ENCODE measurements at regions not wholly inside any gene's neighbourhood (a gene's known extent, or its start where the extent isn't known, plus 50 kb on each side); places are given as distances from the start of the nearest gene placed in this dataset.

DNA sequence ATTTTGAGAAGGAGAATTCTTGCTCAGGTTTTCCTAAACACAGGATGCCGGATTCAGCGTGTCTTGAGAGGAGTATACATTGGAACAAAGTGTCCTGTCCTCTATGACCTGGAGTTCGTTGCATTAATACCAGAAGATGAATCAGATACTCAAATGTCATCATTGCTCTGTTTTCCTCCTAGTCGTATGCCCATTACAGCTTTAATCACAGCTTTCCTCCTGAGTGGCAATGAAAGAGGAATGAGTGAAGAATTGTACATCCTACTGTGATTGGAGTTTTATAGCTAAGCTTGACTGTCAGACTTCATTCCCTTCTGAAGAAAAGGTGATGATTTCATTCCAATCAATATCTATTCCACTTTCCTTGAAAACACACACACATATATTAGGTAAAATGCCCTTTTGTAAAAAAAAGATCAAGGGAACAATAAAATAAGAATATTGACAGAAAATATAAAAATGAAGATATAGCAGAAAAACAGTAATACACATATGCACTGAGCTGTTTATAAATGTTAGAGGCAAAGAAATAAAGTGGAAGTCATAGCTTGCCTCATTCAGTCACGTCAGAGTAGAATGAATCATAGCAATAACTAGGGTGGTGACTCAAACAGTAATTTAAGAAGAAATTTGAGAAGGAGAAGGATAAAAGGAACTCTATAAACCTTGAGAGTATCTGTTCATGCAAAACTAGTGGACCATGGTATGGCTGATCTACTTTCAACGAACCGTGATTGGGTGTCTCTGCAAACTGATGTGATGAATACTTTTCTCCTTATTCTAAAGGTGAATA is 501.5 kb downstream of the SUCLA2 start:
- TF ChIP-seq POLR2A (IDR thresholded peaks at IDR 0.05) = no peak
- TF ChIP-seq, protein P1, sequence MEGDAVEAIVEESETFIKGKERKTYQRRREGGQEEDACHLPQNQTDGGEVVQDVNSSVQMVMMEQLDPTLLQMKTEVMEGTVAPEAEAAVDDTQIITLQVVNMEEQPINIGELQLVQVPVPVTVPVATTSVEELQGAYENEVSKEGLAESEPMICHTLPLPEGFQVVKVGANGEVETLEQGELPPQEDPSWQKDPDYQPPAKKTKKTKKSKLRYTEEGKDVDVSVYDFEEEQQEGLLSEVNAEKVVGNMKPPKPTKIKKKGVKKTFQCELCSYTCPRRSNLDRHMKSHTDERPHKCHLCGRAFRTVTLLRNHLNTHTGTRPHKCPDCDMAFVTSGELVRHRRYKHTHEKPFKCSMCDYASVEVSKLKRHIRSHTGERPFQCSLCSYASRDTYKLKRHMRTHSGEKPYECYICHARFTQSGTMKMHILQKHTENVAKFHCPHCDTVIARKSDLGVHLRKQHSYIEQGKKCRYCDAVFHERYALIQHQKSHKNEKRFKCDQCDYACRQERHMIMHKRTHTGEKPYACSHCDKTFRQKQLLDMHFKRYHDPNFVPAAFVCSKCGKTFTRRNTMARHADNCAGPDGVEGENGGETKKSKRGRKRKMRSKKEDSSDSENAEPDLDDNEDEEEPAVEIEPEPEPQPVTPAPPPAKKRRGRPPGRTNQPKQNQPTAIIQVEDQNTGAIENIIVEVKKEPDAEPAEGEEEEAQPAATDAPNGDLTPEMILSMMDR (IDR thresholded peaks at IDR 0.05) = no peak
- no peaks in the 10 kb centered on the region for H3K4me1 ChIP-seq
- H3K27ac ChIP-seq = no peak overlapping the region
- no peaks in the 10 kb centered on the region for H3K27me3 ChIP-seq
- H3K9me3 ChIP-seq = no peaks in the 10 kb centered on the region
- no peak overlapping the region for H3K4me3 ChIP-seq
- intact Hi-C loops (cut with DNase I; ENCODE audit: low total_unique reads) = no loop called here
- no peak for DNase-seq
- H3K36me3 ChIP-seq = no peaks in the 10 kb centered on the region

DNA sequence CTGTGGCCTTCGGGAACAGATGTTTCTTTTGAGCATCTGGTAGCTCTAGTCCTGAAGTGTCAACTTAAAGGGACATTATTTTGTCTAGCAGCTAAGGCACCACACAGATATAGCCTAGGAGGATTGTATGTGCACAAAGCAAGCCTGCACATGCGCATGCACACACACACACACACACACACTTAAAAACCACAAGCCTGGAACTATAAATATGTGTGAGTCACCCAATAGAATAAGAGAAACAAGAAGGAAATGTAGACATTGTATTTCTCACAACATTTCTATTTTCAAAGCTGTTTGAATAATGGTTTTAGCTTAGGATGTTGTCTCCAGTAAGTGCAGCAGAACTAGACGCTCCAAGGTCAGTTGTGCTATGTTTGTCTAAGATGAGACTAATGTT is 516.5 kb downstream of the SUCLA2 start:
- Histone ChIP-seq H3K27ac (no peak overlapping the region), H3K36me3 (no peaks in the 10 kb centered on the region), H3K4me3 (no peak overlapping the region), H3K27me3 (no peaks in the 10 kb centered on the region), H3K9me3 (no peaks in the 10 kb centered on the region), H3K4me1 (no peaks in the 10 kb centered on the region)
- TF ChIP-seq POLR2A (IDR thresholded peaks at IDR 0.05) = no peak
- TF ChIP-seq, protein P1 (IDR thresholded peaks at IDR 0.05) = no peak
- no peak for DNase-seq
- intact Hi-C loops (cut with DNase I; ENCODE audit: low total_unique reads) = no loop called here

DNA sequence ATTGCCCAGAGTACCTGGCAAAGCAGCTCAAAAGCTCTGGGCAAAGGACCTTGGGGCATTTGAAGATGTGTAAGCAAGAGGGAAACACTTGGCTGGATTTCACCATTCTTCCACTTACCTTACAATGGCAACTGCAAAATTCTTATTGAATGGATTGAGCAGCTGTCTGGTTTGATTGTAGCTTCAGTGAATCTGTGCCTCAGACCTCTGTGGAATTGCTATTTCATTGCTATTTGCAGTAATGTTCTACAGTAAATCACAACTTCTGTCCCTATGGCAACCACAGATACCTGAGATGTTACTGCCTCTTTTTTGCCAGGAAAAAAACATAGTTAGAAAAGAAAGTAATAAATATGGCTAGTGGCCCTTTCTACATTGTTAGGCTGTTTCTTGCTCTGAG is 519.5 kb downstream of the SUCLA2 start:
- Histone ChIP-seq H3K4me1 (no peaks in the 10 kb centered on the region), H3K27me3 (no peaks in the 10 kb centered on the region), H3K36me3 (no peaks in the 10 kb centered on the region), H3K4me3 (no peak overlapping the region), H3K27ac (no peak overlapping the region), H3K9me3 (no peaks in the 10 kb centered on the region)
- TF ChIP-seq POLR2A (IDR thresholded peaks at IDR 0.05) = no peak
- TF ChIP-seq, protein P1 (IDR thresholded peaks at IDR 0.05) = no peak
- DNase-seq = no peak
- intact Hi-C loops (cut with DNase I; ENCODE audit: low total_unique reads) = no loop called here

DNA sequence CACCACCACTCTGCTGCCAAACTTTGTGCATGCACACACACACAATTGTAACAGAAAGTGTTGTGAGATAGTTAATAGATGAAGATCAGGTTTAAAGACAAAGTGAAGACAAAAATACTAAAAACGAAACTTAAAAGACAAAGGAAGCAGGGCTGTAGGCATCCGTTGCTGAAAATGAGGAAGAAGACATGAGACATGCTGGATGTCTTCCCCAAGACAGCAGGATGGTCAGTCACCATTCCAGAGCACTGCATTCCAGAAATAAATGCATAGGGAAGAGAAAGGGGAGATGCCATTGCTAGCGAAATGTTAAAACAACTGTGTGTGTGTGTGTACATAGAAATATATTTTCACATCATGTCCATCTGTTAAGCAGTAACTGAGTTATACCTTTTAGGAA is 520.1 kb downstream of the SUCLA2 start:
- DNase-seq = no peak
- Histone ChIP-seq H3K9me3 (no peaks in the 10 kb centered on the region), H3K27me3 (no peaks in the 10 kb centered on the region), H3K4me1 (no peaks in the 10 kb centered on the region), H3K27ac (no peak overlapping the region), H3K36me3 (no peaks in the 10 kb centered on the region), H3K4me3 (no peak overlapping the region)
- TF ChIP-seq POLR2A (IDR thresholded peaks at IDR 0.05) = no peak
- TF ChIP-seq, protein P1 (IDR thresholded peaks at IDR 0.05) = no peak
- intact Hi-C loops (cut with DNase I; ENCODE audit: low total_unique reads) = no loop called here

DNA sequence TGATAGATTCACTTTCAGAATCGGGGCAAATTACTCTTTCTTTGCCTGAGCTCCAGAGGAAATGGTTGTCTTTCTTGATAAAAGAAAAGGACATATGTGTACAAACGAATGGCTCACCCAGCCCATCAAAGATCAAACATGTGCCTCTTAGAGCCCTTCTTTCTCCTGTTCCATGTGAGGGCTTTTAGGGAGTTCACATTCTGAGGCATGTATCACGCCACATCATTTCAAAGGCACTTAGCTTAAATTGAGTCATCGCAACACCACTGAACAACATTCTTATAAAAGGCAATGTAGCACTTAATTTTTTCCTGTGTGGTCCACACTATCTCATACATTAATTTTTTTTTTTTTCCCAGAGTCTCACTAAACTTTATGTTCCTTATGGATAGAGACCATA is 521.0 kb downstream of the SUCLA2 start:
- TF ChIP-seq, protein P1 (IDR thresholded peaks at IDR 0.05) = no peak
- H3K4me1 ChIP-seq = no peaks in the 10 kb centered on the region
- H3K27ac ChIP-seq = no peak overlapping the region
- no peaks in the 10 kb centered on the region for H3K27me3 ChIP-seq
- no peak overlapping the region for H3K4me3 ChIP-seq
- no peak for DNase-seq
- H3K9me3 ChIP-seq = no peaks in the 10 kb centered on the region
- no peaks in the 10 kb centered on the region for H3K36me3 ChIP-seq
- intact Hi-C loops (cut with DNase I; ENCODE audit: low total_unique reads) = no loop called here
